Lower lobe of right lung (tissue), 2 donors: ENCODE measurements at regions not wholly inside any gene's neighbourhood (a gene's known extent, or its start where the extent isn't known, plus 50 kb on each side); places are given as distances from the start of the nearest gene placed in this dataset.

Source experiments
- ATAC-seq, 2 donors: fragments of 200-7000 bp; cut with Tn5 transposase; one replicate each; pipeline ENCODE4 v1.9.1; 2020 to 2022; ENCODE audit warnings: mild to moderate bottlenecking in 2 of 2, moderate library complexity in 2 of 2
- DNase-seq: peaks from one replicate; pipeline ENCODE4 v3.0.0-alpha.2; 2020
- H3K27ac ChIP-seq: fragments of 200-600 bp; one replicate; pipeline ENCODE4 v1.8.0; 2022
- H3K27me3 ChIP-seq: fragments of 200-600 bp; one replicate; pipeline ENCODE4 v1.8.0; 2022; ENCODE audit warnings: low read depth
- H3K36me3 ChIP-seq: fragments of 200-600 bp; one replicate; pipeline ENCODE4 v1.8.0; 2022; ENCODE audit warnings: mild to moderate bottlenecking
- H3K4me1 ChIP-seq: fragments of 200-600 bp; one replicate; pipeline ENCODE4 v1.8.0; 2022
- H3K4me3 ChIP-seq: fragments of 200-600 bp; one replicate; pipeline ENCODE4 v1.8.0; 2022; ENCODE audit warnings: mild to moderate bottlenecking
- H3K9me3 ChIP-seq: fragments of 200-600 bp; one replicate; pipeline ENCODE4 v1.8.0; 2022
- CTCF ChIP-seq: fragments of 200-600 bp; IDR thresholded peaks from one replicate; pipeline ENCODE4 v1.8.0; 2022; ENCODE audit warnings: antibody characterized with exemption, mild to moderate bottlenecking
- intact Hi-C: fragments of 100-400 bp; cut with DNase I; formaldehyde crosslinking; loops from one replicate; pipeline ENCODE4 v1.11.0; 2022
- donor health status: DM: no; HTN: yes; CAD: no; lungs with severe emphysema.

GRCh38 chr15:38683382-38684242 is 119.0 kb upstream of the RASGRP1 start:
- TF ChIP-seq CTCF = peak; percentile 80
- Histone ChIP-seq H3K27me3 (no peaks in the 10 kb centered on the region), H3K27ac (no peak overlapping the region), H3K4me1 (peaks cover 4% of the 10 kb centered on the region), H3K9me3 (no peaks in the 10 kb centered on the region), H3K4me3 (no peak overlapping the region), H3K36me3 (no peaks in the 10 kb centered on the region)
- intact Hi-C loops = loop anchor here (10.0 kb wide), 1 partner anchor 119 kb away; the partner anchor contains the start of gene RASGRP1
- DNase-seq = peak; percentile 53
- peak; percentile 89 to 90 for ATAC-seq

- Histone ChIP-seq H3K27me3 (no peaks in the 10 kb centered on the region), H3K36me3 (no peaks in the 10 kb centered on the region), H3K27ac (no peak overlapping the region), H3K9me3 (no peaks in the 10 kb centered on the region), H3K4me1 (peaks cover 4% of the 10 kb centered on the region), H3K4me3 (no peak overlapping the region)
- intact Hi-C loops = loop anchor here (10.0 kb wide), 1 partner anchor 120 kb away; the partner anchor contains the start of gene RASGRP1
- no peak for ATAC-seq
- DNase-seq = no peak
- no peak for TF ChIP-seq CTCF
These were observed 119.9 kb upstream of the RASGRP1 start for GRCh38 chr15:38684440-38685010.

GRCh38 chr15:38685686-38686339 is 121.2 kb upstream of the RASGRP1 start:
- Histone ChIP-seq H3K4me3 (no peak overlapping the region), H3K27me3 (no peaks in the 10 kb centered on the region), H3K36me3 (no peaks in the 10 kb centered on the region), H3K9me3 (no peaks in the 10 kb centered on the region), H3K27ac (no peak overlapping the region), H3K4me1 (peaks cover 4% of the 10 kb centered on the region)
- intact Hi-C loops = loop anchor here (10.0 kb wide), 1 partner anchor 121 kb away; the partner anchor contains the start of gene RASGRP1
- DNase-seq = no peak
- no peak for TF ChIP-seq CTCF
- ATAC-seq = no peak

- DNase-seq (no peak), ATAC-seq (no peak)
- peaks cover 4% of the 10 kb centered on the region for H3K4me1 ChIP-seq
- no peaks in the 10 kb centered on the region for H3K36me3 ChIP-seq
- intact Hi-C loops = loop anchor here (10.0 kb wide), 1 partner anchor 123 kb away; the partner anchor contains the start of gene RASGRP1
- no peak overlapping the region for H3K4me3 ChIP-seq
- H3K9me3 ChIP-seq = no peaks in the 10 kb centered on the region
- H3K27me3 ChIP-seq = no peaks in the 10 kb centered on the region
- TF ChIP-seq CTCF = no peak
- no peak overlapping the region for H3K27ac ChIP-seq
These were observed 122.7 kb upstream of the RASGRP1 start for GRCh38 chr15:38687340-38687739.

GRCh38 chr15:38687775-38688495 is 123.3 kb upstream of the RASGRP1 start:
- peaks cover 4% of the 10 kb centered on the region for H3K4me1 ChIP-seq
- intact Hi-C loops = loop anchor here (10.0 kb wide), 1 partner anchor 123 kb away; the partner anchor contains the start of gene RASGRP1
- no peaks in the 10 kb centered on the region for H3K36me3 ChIP-seq
- H3K27me3 ChIP-seq = no peaks in the 10 kb centered on the region
- no peaks in the 10 kb centered on the region for H3K9me3 ChIP-seq
- ATAC-seq (no peak), DNase-seq (no peak)
- no peak overlapping the region for H3K27ac ChIP-seq
- no peak overlapping the region for H3K4me3 ChIP-seq
- no peak for TF ChIP-seq CTCF
